GM12864 (cell line): ENCODE measurements at regions not wholly inside any gene's neighbourhood (a gene's known extent, or its start where the extent isn't known, plus 50 kb on each side); places are given as distances from the start of the nearest gene placed in this dataset.

Experiments used
- DNase-seq: peaks from one replicate; pipeline ENCODE4 v3.0.0-alpha.2; 2011; ENCODE audit warnings: low read depth
- H3K4me3 ChIP-seq: 2 replicates; pipeline ENCODE4 v1.5.1; 2011; ENCODE audit warnings: mild to moderate bottlenecking, low read depth, low read length, control low read depth
- TF ChIP-seq, protein P1 (sequence below): IDR thresholded peaks from 2 replicates; pipeline ENCODE4 v1.5.1; 2011; ENCODE audit warnings: low read depth, mild to moderate bottlenecking, moderate library complexity, low read length, control low read depth, inconsistent platforms; ENCODE audit errors: missing control alignments

- H3K4me3 ChIP-seq, result no peak overlapping the region
- TF ChIP-seq, protein P1, sequence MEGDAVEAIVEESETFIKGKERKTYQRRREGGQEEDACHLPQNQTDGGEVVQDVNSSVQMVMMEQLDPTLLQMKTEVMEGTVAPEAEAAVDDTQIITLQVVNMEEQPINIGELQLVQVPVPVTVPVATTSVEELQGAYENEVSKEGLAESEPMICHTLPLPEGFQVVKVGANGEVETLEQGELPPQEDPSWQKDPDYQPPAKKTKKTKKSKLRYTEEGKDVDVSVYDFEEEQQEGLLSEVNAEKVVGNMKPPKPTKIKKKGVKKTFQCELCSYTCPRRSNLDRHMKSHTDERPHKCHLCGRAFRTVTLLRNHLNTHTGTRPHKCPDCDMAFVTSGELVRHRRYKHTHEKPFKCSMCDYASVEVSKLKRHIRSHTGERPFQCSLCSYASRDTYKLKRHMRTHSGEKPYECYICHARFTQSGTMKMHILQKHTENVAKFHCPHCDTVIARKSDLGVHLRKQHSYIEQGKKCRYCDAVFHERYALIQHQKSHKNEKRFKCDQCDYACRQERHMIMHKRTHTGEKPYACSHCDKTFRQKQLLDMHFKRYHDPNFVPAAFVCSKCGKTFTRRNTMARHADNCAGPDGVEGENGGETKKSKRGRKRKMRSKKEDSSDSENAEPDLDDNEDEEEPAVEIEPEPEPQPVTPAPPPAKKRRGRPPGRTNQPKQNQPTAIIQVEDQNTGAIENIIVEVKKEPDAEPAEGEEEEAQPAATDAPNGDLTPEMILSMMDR, result no peak
- no peak for DNase-seq
These were observed 226.2 kb downstream of the KIF4B start for GRCh38 chr5:155239803-155240202.

DNA sequence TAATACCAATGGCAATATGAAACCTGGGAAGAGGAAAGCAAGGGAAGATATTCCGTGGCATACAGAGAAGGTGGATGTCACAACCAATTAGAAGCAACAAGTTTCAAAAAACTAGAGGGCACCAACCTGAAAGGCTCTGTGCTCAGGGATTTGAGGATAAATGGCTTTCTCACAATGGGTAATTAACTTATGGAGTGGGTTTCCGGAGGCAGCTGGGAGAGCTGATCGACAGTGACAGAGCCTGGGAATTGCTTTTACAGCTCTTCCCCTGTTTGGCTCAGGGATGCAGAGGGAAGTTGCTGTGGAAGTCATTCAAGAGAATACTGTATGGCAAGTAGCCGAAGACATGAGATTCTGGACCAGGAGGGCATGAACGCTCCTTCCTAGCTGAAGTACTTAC is 237.0 kb downstream of the KIF4B start:
- TF ChIP-seq, protein P1, result no peak
- H3K4me3 ChIP-seq, result no peak overlapping the region
- no peak for DNase-seq

GRCh38 chr5:155252025-155252424 is 238.5 kb downstream of the KIF4B start:
- no peak overlapping the region for H3K4me3 ChIP-seq
- no peak for DNase-seq
- TF ChIP-seq, protein P1, result no peak

DNA sequence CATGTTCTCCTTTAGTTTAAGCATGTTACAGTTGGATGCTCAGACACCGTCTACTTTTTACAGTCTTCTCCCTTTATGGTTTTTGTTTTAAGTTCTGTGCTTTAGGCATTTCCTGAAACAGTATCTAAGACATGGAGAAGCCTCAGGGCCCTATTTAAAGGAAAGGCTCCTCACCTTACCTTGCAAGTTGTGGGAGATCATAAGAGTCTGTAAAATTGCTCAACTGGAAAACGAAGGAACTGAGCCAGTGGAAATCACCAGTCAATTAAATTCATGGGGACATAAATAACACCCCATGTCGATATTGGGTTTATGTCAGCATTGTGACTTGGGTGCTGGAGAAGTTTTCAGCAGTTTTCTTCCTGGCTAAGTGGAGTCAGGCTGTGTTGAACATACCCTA is 239.2 kb downstream of the KIF4B start:
- H3K4me3 ChIP-seq, result no peak overlapping the region
- DNase-seq, result no peak
- TF ChIP-seq, protein P1, result no peak

DNA sequence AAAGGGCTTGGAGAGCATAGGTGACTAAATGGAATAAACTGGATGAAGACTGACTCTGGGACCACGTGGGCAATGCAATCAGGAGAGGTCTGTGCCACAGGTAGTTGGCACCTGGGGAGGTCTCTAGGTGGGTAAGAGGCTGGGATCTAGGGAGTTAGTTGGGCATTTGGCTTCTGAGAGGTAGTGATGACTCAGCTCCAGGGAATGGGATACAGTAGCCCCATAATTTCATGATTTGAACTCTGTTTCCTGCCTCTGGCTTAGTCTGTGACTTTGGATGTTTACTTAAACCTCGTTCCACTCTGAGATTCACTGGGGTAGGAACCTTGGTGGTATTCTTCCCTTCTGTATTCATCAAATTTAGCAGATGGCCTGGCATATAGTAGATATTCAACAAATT is 240.8 kb downstream of the KIF4B start:
- H3K4me3 ChIP-seq, result no peak overlapping the region
- DNase-seq, result no peak
- TF ChIP-seq, protein P1, result no peak

GRCh38 chr5:155258161-155258560 is 244.6 kb downstream of the KIF4B start:
- DNase-seq, result no peak
- TF ChIP-seq, protein P1, result no peak
- H3K4me3 ChIP-seq, result no peak overlapping the region

GRCh38 chr5:155259648-155260047 is 246.1 kb downstream of the KIF4B start:
- DNase-seq, result no peak
- TF ChIP-seq, protein P1, result no peak
- no peak overlapping the region for H3K4me3 ChIP-seq
